H1 (cell line): ENCODE measurements at regions not wholly inside any gene's neighbourhood (a gene's known extent, or its start where the extent isn't known, plus 50 kb on each side); places are given as distances from the start of the nearest gene placed in this dataset.

ENCODE experiments used
- CTCF ChIA-PET: fragments of 300-600 bp; sonication (Branson Sonifier 250); formaldehyde crosslinking; loops from one replicate; lab custom pipeline; 2021; ENCODE audit not compliant: partially characterized antibody; lab: Charles Lee
- POLR2A ChIA-PET: fragments of 300-600 bp; sonication (Branson Sonifier 250); formaldehyde crosslinking; loops from one replicate; lab custom pipeline; 2021; ENCODE audit warnings: inconsistent platforms; ENCODE audit not compliant: partially characterized antibody; lab: Charles Lee
- DNase-seq, 2 experiments: peaks; one replicate each; pipeline versions ENCODE4 v3.0.0 to v3.0.0-alpha.2; 2010 to 2022; ENCODE audit warnings: low spot score in 2 of 2, low read depth in 1 of 2, mixed read lengths in 1 of 2
- FAIRE-seq: peaks from 2 replicates; lab custom pipeline; 2011; peaks lifted over from hg19 to GRCh38; lab: Jason Lieb, UNC
- H2AFZ ChIP-seq: 2 replicates; pipeline ENCODE4 v1.8.1; 2012; ENCODE audit warnings: low read length, inconsistent platforms
- H2AK5ac ChIP-seq: 2 replicates; pipeline ENCODE4 v1.6.1; 2013; ENCODE audit warnings: low read depth, low read length
- H2BK120ac ChIP-seq: replicated peaks from 2 replicates; pipeline ENCODE3; 2013; ENCODE audit warnings: low read depth, low read length, inconsistent platforms
- H2BK12ac ChIP-seq: 2 replicates; pipeline ENCODE4 v1.6.1; 2013; ENCODE audit warnings: low read depth, low read length
- H2BK15ac ChIP-seq: 2 replicates; pipeline ENCODE4 v1.6.1; 2013; ENCODE audit warnings: low read length
- H2BK20ac ChIP-seq: 2 replicates; pipeline ENCODE4 v1.6.1; 2013; ENCODE audit warnings: low read length
- H2BK5ac ChIP-seq: 2 replicates; pipeline ENCODE4 v1.6.1; 2013; ENCODE audit warnings: low read depth, low read length
- H3K14ac ChIP-seq: 2 replicates; pipeline ENCODE4 v1.6.1; 2013; ENCODE audit warnings: inconsistent platforms; ENCODE audit not compliant: insufficient read length
- H3K18ac ChIP-seq: 2 replicates; pipeline ENCODE4 v1.6.1; 2013; ENCODE audit warnings: low read length; ENCODE audit errors: extremely low read depth
- H3K23ac ChIP-seq: 2 replicates; pipeline ENCODE4 v1.6.1; 2013; ENCODE audit warnings: inconsistent platforms; ENCODE audit not compliant: insufficient read length
- H3K23me2 ChIP-seq: 2 replicates; pipeline ENCODE4 v1.6.1; 2013; ENCODE audit warnings: low read depth, low read length
- H3K27ac ChIP-seq: 2 replicates; pipeline ENCODE4 v1.6.1; 2011; ENCODE audit warnings: low read depth, low read length, inconsistent platforms
- H3K27me3 ChIP-seq, 4 experiments: replicated peaks in 1 of 4; 1 replicate in 1 of 4; 2 replicates in 3 of 4; pipeline versions ENCODE4 v1.6.1 to v1.8.1; 2011 to 2013; ENCODE audit warnings: low read length in 3 of 4, mild to moderate bottlenecking in 3 of 4, inconsistent platforms in 2 of 4, mixed read lengths in 2 of 4, moderate library complexity in 1 of 4; ENCODE audit not compliant: control insufficient read depth in 3 of 4, insufficient read depth in 3 of 4; ENCODE audit errors: extremely low read depth in 1 of 4
- H3K36me3 ChIP-seq, 4 experiments: 2 replicates each; pipeline versions ENCODE4 v1.6.1 to v1.8.1; 2011 to 2013; ENCODE audit warnings: mild to moderate bottlenecking in 4 of 4, low read length in 3 of 4, moderate library complexity in 2 of 4, control low read depth in 1 of 4, inconsistent platforms in 1 of 4; ENCODE audit not compliant: insufficient read depth in 4 of 4, control insufficient read depth in 2 of 4
- H3K4ac ChIP-seq: replicated peaks from 2 replicates; pipeline ENCODE3; 2013; ENCODE audit warnings: low read length, low read depth, mixed read lengths, inconsistent platforms; ENCODE audit not compliant: insufficient read length
- H3K4me1 ChIP-seq, 4 experiments: replicated peaks in 1 of 4; 1 replicate in 1 of 4; 2 replicates in 3 of 4; pipeline versions ENCODE4 v1.6.1 to v1.8.1; 2011 to 2013; ENCODE audit warnings: low read length in 3 of 4, inconsistent platforms in 2 of 4, mixed read lengths in 1 of 4; ENCODE audit not compliant: insufficient read depth in 4 of 4, control insufficient read depth in 3 of 4
- H3K4me2 ChIP-seq, 2 experiments: 2 replicates each; pipeline versions ENCODE4 v1.6.1 to v1.8.1; 2011 to 2013; ENCODE audit warnings: low read depth in 2 of 2, low read length in 2 of 2, control low read depth in 1 of 2, inconsistent platforms in 1 of 2, mild to moderate bottlenecking in 1 of 2; ENCODE audit not compliant: insufficient read depth in 1 of 2
- H3K4me3 ChIP-seq, 4 experiments: fragments of 200-600, 300-600 bp in 1 of 4; sonication (generic), shearing (Covaris generic), sonication (Bioruptor Twin) in 1 of 4; 2 replicates each; pipeline versions ENCODE4 v1.5.1 to v1.8.1; 2011 to 2016; ENCODE audit warnings: low read length in 4 of 4, low read depth in 3 of 4, control low read depth in 2 of 4, inconsistent platforms in 2 of 4, mild to moderate bottlenecking in 2 of 4, mixed read lengths in 1 of 4, moderate library complexity in 1 of 4; ENCODE audit not compliant: insufficient read depth in 2 of 4; ENCODE audit errors: extremely low read depth in 1 of 4
- H3K56ac ChIP-seq: replicated peaks from 2 replicates; pipeline ENCODE3; 2013; ENCODE audit warnings: low read depth, mild to moderate bottlenecking, mixed read lengths, low read length, inconsistent platforms; ENCODE audit not compliant: insufficient read length
- H3K79me1 ChIP-seq: 2 replicates; pipeline ENCODE4 v1.6.1; 2013; ENCODE audit warnings: low read depth, low read length, control low read depth
- H3K79me2 ChIP-seq, 2 experiments: 2 replicates each; pipeline versions ENCODE4 v1.6.1 to v1.8.1; 2012 to 2013; ENCODE audit warnings: low read length in 2 of 2, mild to moderate bottlenecking in 2 of 2, inconsistent platforms in 1 of 2; ENCODE audit not compliant: insufficient read depth in 2 of 2, control insufficient read depth in 1 of 2
- H3K9ac ChIP-seq, 4 experiments: replicated peaks in 1 of 4; 1 replicate in 1 of 4; 2 replicates in 3 of 4; pipeline versions ENCODE4 v1.6.1 to v1.8.1; 2011 to 2013; ENCODE audit warnings: low read depth in 3 of 4, low read length in 3 of 4, control low read depth in 2 of 4, mild to moderate bottlenecking in 2 of 4, moderate library complexity in 2 of 4, inconsistent platforms in 1 of 4; ENCODE audit errors: extremely low read depth in 1 of 4
- H3K9me3 ChIP-seq, 2 experiments: 2 replicates each; pipeline versions ENCODE4 v1.6.1 to v1.8.1; 2012 to 2013; ENCODE audit warnings: mild to moderate bottlenecking in 2 of 2, moderate library complexity in 2 of 2, control low read depth in 1 of 2, inconsistent platforms in 1 of 2, low read depth in 1 of 2, low read length in 1 of 2, mixed read lengths in 1 of 2; ENCODE audit not compliant: insufficient read depth in 2 of 2
- H4K20me1 ChIP-seq, 2 experiments: replicated peaks in 1 of 2; 2 replicates each; pipeline versions ENCODE3 to v1.8.1; 2011 to 2013; ENCODE audit warnings: inconsistent platforms in 2 of 2, low read length in 2 of 2, mild to moderate bottlenecking in 1 of 2; ENCODE audit not compliant: insufficient read depth in 2 of 2, control insufficient read depth in 1 of 2
- H4K5ac ChIP-seq: 2 replicates; pipeline ENCODE4 v1.6.1; 2013; ENCODE audit warnings: low read length, low read depth, mixed read lengths, inconsistent platforms; ENCODE audit not compliant: insufficient read length
- H4K8ac ChIP-seq: 2 replicates; pipeline ENCODE4 v1.8.0; 2013; ENCODE audit warnings: mild to moderate bottlenecking, moderate library complexity, low read length, inconsistent platforms; ENCODE audit not compliant: insufficient read depth; ENCODE audit errors: extremely low read depth
- H4K91ac ChIP-seq: replicated peaks from 2 replicates; pipeline ENCODE3; 2013; ENCODE audit warnings: low read length, mixed read lengths, inconsistent platforms; ENCODE audit not compliant: insufficient read length
- BRCA1 ChIP-seq: IDR thresholded peaks from 2 replicates; pipeline ENCODE4 v1.6.1; 2012; ENCODE audit warnings: low read depth, low read length, improper control_type of control experiment
- CHD1 ChIP-seq: IDR thresholded peaks from 2 replicates; pipeline ENCODE4 v1.6.1; 2012; ENCODE audit warnings: low read depth, low read length, improper control_type of control experiment
- CREB1 ChIP-seq: IDR thresholded peaks from 2 replicates; pipeline ENCODE4 v1.6.1; 2012; ENCODE audit warnings: inconsistent platforms
- SP2 ChIP-seq: IDR thresholded peaks from 2 replicates; pipeline ENCODE4 v1.6.1; 2012; ENCODE audit warnings: mild to moderate bottlenecking, low read length, inconsistent platforms
- TEAD4 ChIP-seq: IDR thresholded peaks from 2 replicates; pipeline ENCODE4 v1.6.1; 2012; ENCODE audit warnings: low read depth, low read length, inconsistent platforms, mixed read lengths
- WGBS, 2 experiments: shearing (Covaris generic) in 1 of 2; methylation state at CpG; one replicate each; pipeline versions ENCODE4 v1.1.6 to v1.1.7; 2013 to 2015; ENCODE audit warnings: low lambda C conversion rate in 2 of 2, mixed read lengths in 2 of 2, inconsistent platforms in 1 of 2, low coverage in 1 of 2, missing lambda C conversion rate in 1 of 2; ENCODE audit not compliant: insufficient replicate concordance in 2 of 2, insufficient coverage in 1 of 2, insufficient read length in 1 of 2; ENCODE audit errors: extremely low coverage in 1 of 2, missing lambda C conversion rate in 1 of 2; 5-methylcytosine and 5-hydroxymethylcytosine counted together

- no peaks in the 10 kb centered on the region for H3K23me2 ChIP-seq
- H3K9ac ChIP-seq, result no peak overlapping the region
- H4K91ac ChIP-seq, result no peak overlapping the region
- H2AK5ac ChIP-seq, result no peak overlapping the region
- H3K9me3 ChIP-seq, result 0 out of 4 replicates have a peak, but pooled peaks cover 0 to 1% of the 10 kb centered on the region in 2 experiments
- H3K23ac ChIP-seq, result no peak overlapping the region
- no peak overlapping the region for H2BK12ac ChIP-seq
- H2BK15ac ChIP-seq, result no peak overlapping the region
- H3K4me3 ChIP-seq, result no peak overlapping the region
- H2BK5ac ChIP-seq, result no peak overlapping the region
- no peak overlapping the region for H2BK120ac ChIP-seq
- H4K20me1 ChIP-seq, result no peaks in the 10 kb centered on the region
- no peak overlapping the region for H3K18ac ChIP-seq
- TF ChIP-seq CHD1 (no peak), TEAD4 (no peak), BRCA1 (no peak), SP2 (no peak), CREB1 (no peak)
- no peak overlapping the region for H3K27ac ChIP-seq
- ChIA-PET POLR2A (no interaction called here), CTCF (no interaction called here)
- H2BK20ac ChIP-seq, result no peak overlapping the region
- no peak overlapping the region for H4K8ac ChIP-seq
- no peak overlapping the region for H3K56ac ChIP-seq
- no peak overlapping the region for H3K14ac ChIP-seq
- no peaks in the 10 kb centered on the region for H3K4me1 ChIP-seq
- H4K5ac ChIP-seq, result no peak overlapping the region
- H3K4ac ChIP-seq, result no peak overlapping the region
- no peaks in the 10 kb centered on the region for H3K79me1 ChIP-seq
- H3K36me3 ChIP-seq, result no peaks in the 10 kb centered on the region
- no peaks in the 10 kb centered on the region for H3K27me3 ChIP-seq
- no peak for FAIRE-seq
- WGBS, 2 experiments, result 58% methylated on average over 4 of the region's 4 CpGs; no CpG with 5 or more reads in 1 of the 2 experiments
- no peaks in the 10 kb centered on the region for H3K79me2 ChIP-seq
- no peak for DNase-seq
- H3K4me2 ChIP-seq, result no peak overlapping the region
- no peak overlapping the region for H2AFZ ChIP-seq
These were observed 57.4 kb downstream of the OR2K2 start for GRCh38 chr9:111272581-111272980.
